ENCODE measurements at regions not wholly inside any gene's neighbourhood (a gene's known extent, or its start where the extent isn't known, plus 50 kb on each side); places are given as distances from the start of the nearest gene placed in this dataset.

- no peak for DNase-seq (ENCODE audit: low read depth)
Observed at GRCh38 chr2:224210286-224211180, 171.4 kb upstream of the SERPINE2 start.

GRCh38 chr2:224209555-224210285 lies 170.6 kb upstream of the SERPINE2 start:
- DNase-seq (ENCODE audit: low read depth), result no peak

- no peak for DNase-seq (ENCODE audit: low read depth)
Observed at GRCh38 chr2:224208443-224208842, 169.4 kb upstream of the SERPINE2 start.

GRCh38 chr2:224208007-224208406 lies 168.9 kb upstream of the SERPINE2 start:
- DNase-seq (ENCODE audit: low read depth), result no peak

GRCh38 chr2:224206816-224207215 lies 167.7 kb upstream of the SERPINE2 start:
- no peak for DNase-seq (ENCODE audit: low read depth)

- DNase-seq (ENCODE audit: low read depth), result no peak
Observed at GRCh38 chr2:224202281-224202865, 163.3 kb upstream of the SERPINE2 start.

GRCh38 chr2:224198436-224198835 lies 159.3 kb upstream of the SERPINE2 start:
- no peak for DNase-seq (ENCODE audit: low read depth)

- DNase-seq (ENCODE audit: low read depth), result no peak
Observed at GRCh38 chr2:224196810-224197209, 157.7 kb upstream of the SERPINE2 start.

GRCh38 chr2:224195925-224196571 lies 157.0 kb upstream of the SERPINE2 start:
- DNase-seq (ENCODE audit: low read depth), result no peak

GRCh38 chr2:224194161-224194560 lies 155.1 kb upstream of the SERPINE2 start:
- no peak for DNase-seq (ENCODE audit: low read depth)

- DNase-seq (ENCODE audit: low read depth), result no peak
Observed at GRCh38 chr2:224191465-224191864, 152.4 kb upstream of the SERPINE2 start.

- DNase-seq (ENCODE audit: low read depth), result no peak
Observed at GRCh38 chr2:224190936-224191270, 151.8 kb upstream of the SERPINE2 start.

- no peak for DNase-seq (ENCODE audit: low read depth)
Observed at GRCh38 chr2:224190234-224190935, 151.3 kb upstream of the SERPINE2 start.

GRCh38 chr2:224187220-224187619 lies 148.1 kb upstream of the SERPINE2 start:
- no peak for DNase-seq (ENCODE audit: low read depth)

GRCh38 chr2:224185023-224185601 lies 146.0 kb upstream of the SERPINE2 start:
- no peak for DNase-seq (ENCODE audit: low read depth)

- no peak for DNase-seq (ENCODE audit: low read depth)
Observed at GRCh38 chr2:224183086-224183485, 144.0 kb upstream of the SERPINE2 start.

- DNase-seq (ENCODE audit: low read depth), result no peak
Observed at GRCh38 chr2:224182498-224182897, 143.4 kb upstream of the SERPINE2 start.

- no peak for DNase-seq (ENCODE audit: low read depth)
Observed at GRCh38 chr2:224181534-224182155, 142.6 kb upstream of the SERPINE2 start.

GRCh38 chr2:224180810-224181209 lies 141.7 kb upstream of the SERPINE2 start:
- no peak for DNase-seq (ENCODE audit: low read depth)

GRCh38 chr2:224178056-224178455 lies 139.0 kb upstream of the SERPINE2 start:
- no peak for DNase-seq (ENCODE audit: low read depth)

GRCh38 chr2:224175538-224175937 lies 136.5 kb upstream of the SERPINE2 start:
- no peak for DNase-seq (ENCODE audit: low read depth)

Data from non-pigmented ciliary epithelial cell (primary cell).